ENCODE measurements at regions not wholly inside any gene's neighbourhood (a gene's known extent, or its start where the extent isn't known, plus 50 kb on each side); places are given as distances from the start of the nearest gene placed in this dataset.
"Not testable (repeated sequence)": the region's sequence is repeated elsewhere in the genome, so short reads cannot be mapped to it uniquely, and the experiment has no call there.

DNA sequence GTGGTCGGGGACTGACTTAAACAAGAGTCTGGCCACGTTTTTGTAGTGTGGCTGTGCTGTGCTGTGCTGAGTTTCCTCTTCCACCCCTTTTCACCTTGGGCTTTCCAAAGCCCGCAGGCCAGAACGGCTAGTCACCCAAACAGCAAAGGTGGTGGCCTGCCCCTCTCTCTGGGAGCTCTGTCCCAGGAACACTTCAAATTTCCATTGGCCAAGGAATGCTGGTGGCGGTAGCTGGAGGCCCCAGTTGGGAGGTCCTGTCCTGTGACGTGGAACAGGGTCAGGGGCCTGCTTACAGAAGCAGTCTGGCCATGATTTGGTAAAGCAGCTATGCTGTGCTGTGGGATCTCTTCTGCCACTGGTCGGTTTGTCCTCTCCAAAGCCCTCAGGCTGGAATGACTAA lies 628.1 kb upstream of the DEFB115 start:
- TF ChIP-seq, protein P1, sequence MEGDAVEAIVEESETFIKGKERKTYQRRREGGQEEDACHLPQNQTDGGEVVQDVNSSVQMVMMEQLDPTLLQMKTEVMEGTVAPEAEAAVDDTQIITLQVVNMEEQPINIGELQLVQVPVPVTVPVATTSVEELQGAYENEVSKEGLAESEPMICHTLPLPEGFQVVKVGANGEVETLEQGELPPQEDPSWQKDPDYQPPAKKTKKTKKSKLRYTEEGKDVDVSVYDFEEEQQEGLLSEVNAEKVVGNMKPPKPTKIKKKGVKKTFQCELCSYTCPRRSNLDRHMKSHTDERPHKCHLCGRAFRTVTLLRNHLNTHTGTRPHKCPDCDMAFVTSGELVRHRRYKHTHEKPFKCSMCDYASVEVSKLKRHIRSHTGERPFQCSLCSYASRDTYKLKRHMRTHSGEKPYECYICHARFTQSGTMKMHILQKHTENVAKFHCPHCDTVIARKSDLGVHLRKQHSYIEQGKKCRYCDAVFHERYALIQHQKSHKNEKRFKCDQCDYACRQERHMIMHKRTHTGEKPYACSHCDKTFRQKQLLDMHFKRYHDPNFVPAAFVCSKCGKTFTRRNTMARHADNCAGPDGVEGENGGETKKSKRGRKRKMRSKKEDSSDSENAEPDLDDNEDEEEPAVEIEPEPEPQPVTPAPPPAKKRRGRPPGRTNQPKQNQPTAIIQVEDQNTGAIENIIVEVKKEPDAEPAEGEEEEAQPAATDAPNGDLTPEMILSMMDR (IDR thresholded peaks at IDR 0.05; ENCODE audit: insufficient read depth, low read length): not testable (repeated sequence)
- not testable (repeated sequence) for TF ChIP-seq GABPA (IDR thresholded peaks at IDR 0.05; ENCODE audit: low read depth)

All from HL-60 (cell line).